Retina (tissue), 1 donor: ENCODE measurements at regions not wholly inside any gene's neighbourhood (a gene's known extent, or its start where the extent isn't known, plus 50 kb on each side); places are given as distances from the start of the nearest gene placed in this dataset.

Experiments used
- DNase-seq: peaks from one replicate; pipeline ENCODE4 v3.0.0-alpha.2; 2016

DNA sequence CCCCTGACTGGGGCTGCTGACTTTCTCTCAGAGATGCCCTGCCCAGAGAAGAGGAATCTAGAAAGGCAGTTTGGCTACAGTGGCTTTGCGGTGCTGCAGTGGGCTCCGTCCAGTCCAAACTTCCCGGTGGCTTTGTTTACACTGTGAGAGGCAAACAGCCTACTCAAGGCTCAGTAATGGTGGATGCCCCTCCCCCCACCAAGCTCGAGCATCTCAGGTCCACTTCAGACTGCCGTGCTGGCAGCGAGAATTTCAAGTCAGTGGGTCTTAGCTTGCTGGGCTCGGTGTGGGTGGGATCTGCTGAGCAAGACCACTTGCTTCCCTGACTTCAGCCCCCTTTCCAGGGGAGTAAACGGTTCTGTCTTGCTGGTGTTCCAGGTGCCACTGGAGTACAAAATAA, 734.5 kb upstream of the LRRN3 start:
- no peak for DNase-seq

DNA sequence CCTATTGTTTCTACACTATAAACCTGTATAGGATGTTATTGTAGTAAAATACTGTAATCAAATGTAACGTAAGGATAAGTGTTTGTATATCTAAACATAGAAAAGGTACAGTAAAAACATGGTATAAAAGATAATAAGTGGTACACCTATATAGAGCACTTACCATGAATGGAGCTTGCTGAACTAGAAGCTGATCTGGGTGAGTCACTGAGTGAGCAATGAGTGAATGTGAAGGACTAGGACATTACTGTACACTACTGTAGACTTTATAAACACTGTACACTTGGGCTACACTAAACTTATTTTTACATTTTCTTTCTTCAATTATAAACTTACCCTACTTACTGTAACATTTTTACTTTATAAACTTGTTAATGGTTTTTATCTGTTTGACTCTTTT, 732.9 kb upstream of the LRRN3 start:
- no peak for DNase-seq

DNA sequence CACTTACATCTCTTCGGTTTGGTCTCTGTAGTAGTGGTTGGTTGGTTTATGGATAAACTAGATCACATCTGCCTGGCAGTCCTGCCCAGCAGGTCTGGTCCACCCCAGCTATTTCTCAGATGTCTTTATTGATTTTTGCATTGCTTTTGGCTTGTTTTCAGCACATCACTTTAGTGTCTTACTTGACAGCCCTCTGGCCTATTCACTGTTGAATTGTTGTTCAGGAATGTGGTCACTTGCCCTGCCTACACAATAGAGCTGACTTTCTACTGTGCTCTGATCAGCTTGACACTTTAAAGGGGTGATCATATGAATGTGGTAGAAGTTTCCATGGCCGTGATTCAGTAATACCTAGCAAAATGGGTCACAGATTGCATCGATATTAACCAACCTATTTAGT, 719.2 kb upstream of the LRRN3 start:
- no peak for DNase-seq

DNA sequence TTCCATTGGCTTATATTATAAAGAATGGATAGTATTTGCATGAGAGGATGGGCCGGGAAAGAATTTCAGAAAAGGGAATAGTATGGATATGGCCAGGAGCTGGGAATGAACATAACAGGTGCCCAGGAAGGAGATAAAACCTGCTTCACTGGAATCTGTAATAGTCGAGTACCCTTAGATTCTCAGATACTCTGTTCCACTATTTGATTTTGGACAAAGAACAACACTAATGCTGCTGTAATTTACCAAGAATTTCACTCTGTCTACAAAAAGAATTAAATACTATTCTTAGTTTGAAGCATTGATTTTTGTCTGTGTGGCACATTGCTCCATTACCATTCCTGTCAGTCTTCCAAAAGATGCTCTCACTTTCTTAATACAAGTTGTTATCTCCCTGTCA, 718.2 kb upstream of the LRRN3 start:
- DNase-seq: no peak

DNA sequence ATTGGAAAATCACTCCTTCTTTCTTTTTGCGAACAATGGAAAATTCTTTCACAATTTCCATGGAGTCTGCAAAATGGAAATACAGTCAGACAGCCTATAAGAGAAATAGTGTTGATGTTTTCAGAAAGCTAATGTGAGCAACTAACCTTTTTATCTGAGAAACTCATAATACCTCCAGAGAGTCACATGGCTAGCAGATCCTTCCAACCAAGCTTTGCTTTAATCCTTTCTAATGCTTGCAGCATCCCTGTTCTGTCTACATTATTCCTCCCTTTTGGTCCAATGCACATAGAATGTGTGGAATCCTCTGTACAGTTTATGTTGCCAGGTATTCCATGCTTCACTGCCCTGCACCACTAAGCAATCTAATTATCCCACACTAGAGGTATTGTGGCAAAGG, 717.5 kb upstream of the LRRN3 start:
- DNase-seq: no peak

DNA sequence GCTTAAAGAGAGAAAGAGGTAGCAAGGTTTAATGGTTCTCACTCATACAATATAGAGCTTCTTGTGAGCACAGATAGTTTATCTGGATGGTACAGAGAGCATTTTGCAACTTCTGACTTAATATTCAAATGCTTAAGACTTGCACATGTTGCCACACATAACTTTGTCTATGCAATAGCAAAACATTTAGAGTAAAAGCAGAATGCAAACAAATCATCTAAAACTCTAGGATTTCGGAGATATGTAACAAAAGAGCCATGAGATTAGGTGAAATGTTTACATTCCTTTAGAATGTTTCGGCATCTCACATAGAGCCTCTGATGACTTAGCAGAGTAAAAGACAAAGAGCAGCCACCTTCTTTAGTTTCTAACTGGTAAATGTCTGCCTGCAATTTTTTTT, 717.1 kb upstream of the LRRN3 start:
- no peak for DNase-seq

DNA sequence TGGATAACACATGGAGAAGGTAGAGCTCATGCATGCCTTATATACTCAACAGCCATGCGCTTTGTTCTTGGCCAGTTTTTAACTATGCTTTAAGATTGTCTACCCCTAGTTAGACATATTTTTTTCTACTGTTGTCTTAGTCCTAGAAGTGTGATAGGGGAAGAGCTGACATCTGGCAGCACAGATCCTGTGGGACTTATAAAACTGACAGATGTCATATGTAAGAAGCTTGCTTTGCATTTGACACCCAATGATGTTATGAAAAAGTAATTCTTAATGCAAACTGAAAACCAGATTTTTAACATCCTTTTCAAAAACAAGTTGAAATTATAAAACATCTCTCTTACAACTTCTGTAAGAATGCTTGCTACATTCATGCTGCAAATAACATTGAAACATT, 715.9 kb upstream of the LRRN3 start:
- DNase-seq: no peak

DNA sequence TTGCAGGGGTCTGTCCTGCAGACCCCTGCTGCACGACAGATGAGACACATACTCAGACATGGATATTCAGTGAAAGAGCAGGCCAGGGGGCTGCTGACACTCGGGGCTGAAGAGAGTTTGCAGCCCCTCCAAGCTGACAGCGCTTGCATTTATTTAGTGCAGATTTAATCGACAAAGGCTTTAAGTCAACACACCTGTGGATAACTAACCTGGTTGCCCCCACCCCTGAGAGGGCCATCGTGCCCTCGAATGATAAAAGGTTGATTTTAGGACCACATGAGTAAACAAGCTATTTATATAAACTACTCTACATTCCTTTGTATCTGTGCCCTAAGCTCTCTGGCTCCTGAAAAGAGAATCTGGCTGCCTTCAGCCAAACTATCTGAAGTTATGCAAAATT, 708.2 kb upstream of the LRRN3 start:
- DNase-seq: no peak

DNA sequence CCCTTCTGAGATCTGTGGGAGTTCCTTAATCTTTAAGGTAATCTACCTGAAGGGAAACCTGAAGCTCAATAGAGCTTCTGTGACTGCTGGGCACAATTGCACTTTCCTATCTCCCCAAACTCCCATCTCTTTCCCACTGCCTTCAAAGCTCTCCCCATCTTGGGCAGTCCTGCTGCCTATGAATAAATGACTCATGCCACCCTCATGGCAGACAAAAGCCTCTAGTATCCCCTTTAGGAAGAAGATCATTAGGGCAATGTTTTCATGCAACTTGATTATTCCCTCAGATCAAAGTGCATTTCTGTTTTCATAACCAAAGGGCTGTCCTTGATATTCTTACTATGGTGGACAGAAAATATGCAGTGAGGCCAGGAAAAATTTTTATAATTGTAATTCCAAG, 704.9 kb upstream of the LRRN3 start:
- DNase-seq: no peak

DNA sequence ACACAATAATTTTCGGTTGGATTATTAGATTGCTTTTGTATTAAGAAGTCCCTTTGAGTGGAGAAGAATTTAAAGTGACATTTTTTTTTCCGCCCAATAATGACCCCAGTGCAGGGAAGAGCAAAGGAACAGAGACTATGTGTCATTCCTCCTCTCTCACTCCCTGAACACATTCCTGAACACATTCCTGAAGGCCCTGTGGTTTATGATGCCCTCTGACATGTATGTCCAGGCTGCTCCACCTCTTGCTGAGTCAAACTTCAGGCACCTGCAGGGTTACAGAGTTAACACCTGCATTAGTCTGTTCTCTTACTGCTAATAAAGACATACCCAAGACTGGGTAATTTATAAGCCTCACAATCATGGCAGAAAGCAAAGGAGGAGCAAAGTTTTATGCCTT, 704.0 kb upstream of the LRRN3 start:
- no peak for DNase-seq

DNA sequence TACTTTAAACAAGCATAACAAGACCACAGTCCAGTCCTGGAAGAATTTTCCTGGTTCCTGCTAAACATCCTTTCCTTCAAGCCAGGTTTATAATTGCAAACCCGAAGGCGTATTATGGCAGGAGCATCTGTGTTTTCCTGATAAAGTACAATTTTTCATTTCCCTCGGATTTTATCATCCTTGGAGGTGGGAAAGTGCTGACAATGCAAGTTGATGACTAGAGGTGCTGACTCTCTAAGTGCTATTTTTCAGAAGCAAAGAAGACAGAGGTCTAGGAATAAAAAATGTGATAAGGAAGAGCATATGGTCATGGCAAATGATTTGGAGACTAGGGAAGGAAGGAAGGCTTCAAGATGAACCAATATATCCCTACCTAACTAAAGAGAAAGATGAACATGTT, 703.2 kb upstream of the LRRN3 start:
- no peak for DNase-seq

DNA sequence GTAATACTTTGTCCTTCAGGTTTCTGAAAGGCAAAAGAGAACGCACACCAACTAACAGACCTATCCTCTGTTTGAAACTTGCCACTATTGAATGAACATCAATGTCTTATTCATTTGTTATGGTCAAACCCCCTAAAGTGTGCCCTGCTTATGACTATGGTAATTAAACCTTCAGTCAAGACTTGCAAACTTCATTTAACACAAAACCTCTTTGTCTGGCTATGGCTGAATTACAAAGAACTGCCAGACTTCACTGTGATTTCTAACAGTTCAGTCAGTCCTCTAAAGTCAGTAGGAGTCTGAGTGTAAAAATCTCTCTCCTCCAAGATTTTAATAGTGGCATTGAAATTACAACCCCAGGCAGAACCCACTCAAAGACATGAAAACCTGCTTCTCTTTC, 702.5 kb upstream of the LRRN3 start:
- no peak for DNase-seq

DNA sequence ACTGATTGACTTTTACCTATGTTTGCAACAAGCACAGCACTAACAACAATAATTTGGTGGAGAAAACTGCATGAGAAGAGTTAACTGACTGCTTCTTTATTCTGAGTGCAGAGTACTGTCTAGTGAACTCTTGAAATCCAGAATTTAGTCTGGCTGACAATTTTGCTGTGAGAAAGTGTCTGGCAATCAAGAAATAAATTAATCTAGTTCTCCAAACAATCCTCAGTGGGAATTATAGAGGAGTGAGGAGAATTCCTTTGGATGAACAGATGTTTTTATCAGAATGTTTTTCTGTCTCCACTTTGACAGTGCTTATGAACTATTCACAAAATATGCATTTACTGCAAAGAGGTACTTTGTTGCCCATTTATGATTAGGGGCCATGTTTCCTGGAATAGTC, 694.9 kb upstream of the LRRN3 start:
- DNase-seq: no peak

DNA sequence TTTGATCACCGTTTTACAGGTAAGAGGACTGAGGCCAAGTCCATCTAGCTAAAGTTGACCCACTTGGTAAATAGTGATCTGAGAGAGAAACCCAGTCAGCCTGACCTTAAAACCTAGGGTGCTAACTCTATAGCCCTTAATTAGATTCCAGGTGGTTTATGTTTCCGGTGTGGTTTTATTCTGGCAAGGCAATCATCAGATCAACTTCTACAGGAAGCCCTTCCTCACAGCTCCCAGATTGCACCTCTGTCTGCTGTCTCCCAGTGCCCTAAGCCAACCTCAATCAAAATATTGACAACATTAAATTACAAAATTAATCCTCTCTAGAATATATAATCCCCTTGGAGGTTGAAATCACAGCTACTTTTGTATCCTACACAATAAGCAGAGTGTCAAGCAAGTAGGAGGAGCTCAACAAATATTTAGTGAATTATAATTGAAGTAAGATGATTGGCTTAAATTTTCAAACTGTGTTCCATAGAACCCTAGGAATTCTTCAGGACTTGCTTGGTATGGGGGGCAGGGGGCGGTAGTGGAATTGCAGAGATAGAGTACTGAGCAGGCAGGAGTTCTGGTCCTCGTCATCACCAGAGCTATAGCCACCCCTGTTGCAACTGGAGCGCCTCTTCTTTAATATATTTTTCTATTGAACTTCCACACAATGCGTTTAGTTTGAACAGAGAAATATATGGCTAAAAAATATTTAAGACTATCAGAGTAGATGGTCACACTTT, 692.8 kb upstream of the LRRN3 start:
- no peak for DNase-seq

DNA sequence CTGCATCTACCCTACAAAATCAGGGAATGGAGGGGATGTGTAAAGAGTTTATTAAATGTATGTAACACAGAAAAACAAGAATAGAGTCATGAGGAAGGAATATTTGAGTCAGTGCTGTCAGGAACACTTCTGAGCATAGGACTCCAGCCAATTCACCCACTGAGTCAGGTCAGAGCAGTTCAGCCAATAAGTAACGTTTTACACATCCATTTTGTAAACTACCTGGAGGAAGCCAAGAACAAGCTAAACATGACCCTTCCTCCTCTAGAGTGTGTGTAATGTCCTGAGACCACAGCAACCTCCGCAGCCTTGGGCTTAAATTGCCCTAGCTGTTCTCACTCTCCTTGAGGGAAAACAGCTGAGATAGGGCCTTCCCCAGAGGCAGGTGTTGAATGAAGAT, 691.5 kb upstream of the LRRN3 start:
- no peak for DNase-seq

DNA sequence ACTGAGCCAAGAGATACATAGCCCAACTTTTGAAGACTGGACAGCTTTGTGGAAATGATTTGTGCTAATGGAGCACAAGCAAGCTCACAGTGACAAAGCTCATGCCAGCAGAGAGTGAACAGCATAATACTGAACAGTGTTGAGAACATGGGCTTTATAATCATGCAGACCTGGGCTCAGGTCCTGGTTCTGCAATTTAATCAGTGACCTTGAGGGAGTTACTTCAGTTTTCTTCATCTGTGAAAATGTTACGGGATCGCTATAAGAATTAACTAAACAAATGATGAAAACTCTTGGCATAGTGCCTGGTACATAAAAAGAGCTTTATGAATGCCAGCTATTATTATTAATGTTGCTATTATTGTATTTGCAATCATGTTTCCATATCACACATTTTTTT, 690.5 kb upstream of the LRRN3 start:
- no peak for DNase-seq

DNA sequence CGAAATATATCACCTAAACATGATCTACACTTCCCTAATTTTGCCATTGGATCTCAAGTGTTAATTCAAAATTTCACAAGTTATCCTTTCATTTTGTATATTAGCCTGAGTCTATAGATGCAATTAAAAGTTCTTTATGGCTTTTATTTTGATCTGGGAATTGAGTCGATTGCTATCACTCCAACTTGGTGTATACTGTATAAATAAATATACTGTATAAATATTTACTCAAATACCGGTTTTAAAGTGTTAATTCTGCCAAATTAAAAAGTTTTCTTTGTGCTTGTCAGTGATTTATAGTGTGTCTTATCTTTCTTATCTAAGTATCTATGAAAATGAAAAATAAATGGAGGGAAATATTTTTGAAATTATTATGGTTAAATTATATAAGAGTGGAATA, 683.7 kb upstream of the LRRN3 start:
- DNase-seq: no peak

DNA sequence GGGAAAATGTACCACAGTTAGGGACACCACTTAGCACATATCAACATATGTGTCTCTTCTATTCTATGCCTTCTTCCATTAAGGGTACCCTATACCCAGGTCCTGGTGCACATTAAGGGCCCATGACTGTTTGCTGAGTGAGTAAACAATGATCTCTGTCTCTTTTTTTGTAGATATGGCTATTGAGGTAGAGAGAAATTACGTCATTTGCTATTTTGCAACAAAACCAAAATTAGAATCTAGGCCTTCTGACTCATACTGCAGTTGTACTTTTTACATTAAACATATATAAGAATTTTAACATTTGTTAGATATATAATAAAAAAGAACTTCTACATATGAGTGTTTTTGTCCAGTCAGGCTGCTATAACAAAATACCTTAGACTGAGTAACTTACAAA, 683.2 kb upstream of the LRRN3 start:
- no peak for DNase-seq

DNA sequence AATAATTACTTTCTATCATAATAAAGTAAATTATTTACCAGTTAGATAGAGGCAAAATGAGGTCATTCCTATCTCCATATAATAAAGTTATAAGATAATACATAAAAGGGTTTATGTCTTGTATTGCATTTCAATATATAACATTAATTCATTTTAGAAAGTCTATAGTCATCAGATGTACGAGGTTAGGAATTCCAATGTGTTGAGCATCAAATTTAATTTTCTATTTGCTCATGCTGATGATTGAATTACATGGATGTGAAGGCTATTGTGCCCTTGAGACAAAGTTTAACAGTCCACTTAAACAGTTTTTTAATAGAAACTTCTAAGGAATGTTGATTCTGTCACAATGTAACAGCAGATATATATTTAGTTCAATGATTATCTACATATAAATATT, 678.3 kb upstream of the LRRN3 start:
- DNase-seq: no peak

DNA sequence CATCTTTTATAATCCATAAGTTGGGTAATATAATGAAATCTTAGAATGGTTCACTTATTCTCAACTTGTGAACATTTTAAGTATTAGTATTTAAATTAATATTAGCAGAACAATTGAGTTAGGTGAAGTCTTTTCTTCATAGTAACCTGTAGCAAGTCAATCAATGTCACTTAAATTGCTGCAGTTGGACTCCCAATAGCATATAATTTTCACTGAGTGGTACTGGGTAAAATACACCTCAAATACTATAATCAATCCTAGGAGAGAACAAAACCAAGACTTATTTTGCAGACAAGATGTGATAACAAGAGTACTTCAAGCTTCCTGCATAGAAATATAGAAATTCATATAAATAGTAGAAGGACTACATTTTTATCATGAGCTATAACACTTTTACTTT, 677.9 kb upstream of the LRRN3 start:
- DNase-seq: no peak

DNA sequence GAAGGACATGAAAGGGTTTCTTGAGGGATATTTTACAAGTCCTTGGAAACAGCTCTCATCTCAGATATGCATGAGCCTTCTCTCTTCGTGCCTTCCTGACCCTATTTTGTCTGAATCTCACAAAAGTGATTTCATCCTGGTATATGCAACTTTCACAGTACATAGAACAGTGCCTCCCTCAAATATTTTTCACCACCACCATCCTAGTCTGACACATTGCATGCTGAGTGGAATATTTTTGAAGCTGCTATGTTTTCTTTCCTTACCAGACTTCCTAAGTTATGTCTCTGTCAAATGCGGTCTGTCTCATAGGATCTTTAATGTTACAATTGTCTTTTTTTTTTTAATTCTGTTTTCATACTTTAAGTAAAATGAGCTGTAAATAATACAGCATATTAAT, 673.3 kb upstream of the LRRN3 start:
- DNase-seq: no peak

DNA sequence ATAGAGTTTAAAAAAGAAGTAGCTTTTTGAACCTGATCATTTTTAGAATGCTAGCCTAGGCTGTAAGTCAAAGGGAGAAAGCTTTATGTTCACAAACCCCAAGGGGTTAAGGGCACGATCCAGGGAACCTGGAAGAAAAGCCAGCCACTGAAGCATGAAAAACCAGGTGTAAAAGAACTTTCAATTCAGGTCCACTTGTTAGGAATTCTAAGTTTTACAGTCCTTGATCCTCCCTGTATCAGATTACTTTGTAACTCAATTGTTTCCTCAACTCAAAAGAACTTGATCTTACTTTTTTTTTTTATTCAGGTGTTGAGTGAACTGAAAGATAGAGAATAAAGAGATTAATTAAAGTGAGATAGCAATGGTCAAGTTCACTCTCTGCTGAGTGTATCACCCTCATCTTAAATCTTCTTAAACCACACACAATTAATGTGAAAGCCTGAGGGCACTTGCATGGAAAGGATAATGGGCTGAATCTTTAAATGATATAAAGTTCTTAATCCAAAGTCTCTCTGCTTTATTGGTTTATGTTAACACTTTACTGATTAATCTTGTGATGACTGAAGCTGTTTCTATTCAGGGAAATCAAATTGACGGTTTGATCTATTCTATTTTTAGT, 672.2 kb upstream of the LRRN3 start:
- no peak for DNase-seq

DNA sequence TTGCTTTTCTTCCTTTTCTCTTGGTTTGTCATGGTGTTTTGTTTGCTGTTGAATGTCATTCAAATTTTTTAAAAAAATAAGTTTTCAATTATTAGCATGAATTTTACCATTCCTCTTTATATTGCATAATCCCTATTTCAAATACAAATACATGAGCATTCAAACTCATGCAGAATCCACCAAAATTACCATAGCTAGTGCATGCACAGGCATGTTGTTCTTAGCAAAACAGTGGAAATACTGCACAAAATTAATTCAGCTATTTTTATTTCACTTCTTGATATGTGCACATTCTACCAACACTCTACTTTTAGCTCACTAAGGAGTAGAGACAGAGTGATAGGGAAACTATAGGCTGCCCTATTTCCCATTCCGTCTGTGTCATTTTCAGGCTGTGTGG, 670.1 kb upstream of the LRRN3 start:
- DNase-seq: no peak

DNA sequence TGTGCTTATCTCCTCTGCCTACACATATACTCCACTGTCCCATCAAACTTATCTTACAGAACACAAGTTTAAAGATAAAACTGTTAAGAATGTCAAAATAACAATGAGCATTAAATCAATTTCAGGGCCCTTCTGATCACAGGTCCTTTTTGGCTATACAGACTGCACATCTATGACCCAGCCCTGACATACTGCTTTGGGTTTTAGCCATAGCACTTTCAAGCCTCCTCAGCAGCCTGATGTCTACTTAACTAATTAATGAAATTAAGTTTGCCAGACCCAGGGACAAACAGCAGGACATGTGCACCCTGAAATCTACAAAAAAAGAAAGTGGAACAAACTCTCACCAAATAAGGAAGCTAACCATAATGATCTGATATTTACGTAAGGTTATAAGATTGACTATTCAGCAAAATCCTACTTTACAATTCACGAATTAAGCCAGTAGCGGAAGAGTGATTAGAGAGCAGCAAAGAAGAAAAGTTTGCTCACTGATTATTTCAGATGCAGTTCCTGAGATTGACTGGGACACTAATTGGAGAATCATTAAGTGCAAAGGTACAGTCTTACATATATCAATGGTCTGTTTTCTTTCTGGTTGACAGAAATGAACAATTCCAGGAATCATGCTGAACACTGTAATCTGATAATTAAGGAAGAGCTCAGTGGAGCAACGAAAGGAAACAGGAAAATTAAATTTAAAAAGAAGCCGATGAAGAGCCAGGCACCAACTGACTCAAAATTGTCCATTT, 669.3 kb upstream of the LRRN3 start:
- peak; percentile 9 for DNase-seq
